Smooth muscle cell (in vitro differentiated cells): ENCODE measurements at regions not wholly inside any gene's neighbourhood (a gene's known extent, or its start where the extent isn't known, plus 50 kb on each side); places are given as distances from the start of the nearest gene placed in this dataset.

Experiments
- DNase-seq: peaks from one replicate; lab custom pipeline; 2025; ENCODE audit not compliant: unreplicated experiment; lab: John Stamatoyannopoulos, UW
- H2AFZ ChIP-seq: fragments of 200-600 bp; sonication (generic); 2 replicates; pipeline ENCODE4 v1.6.0; 2016; ENCODE audit warnings: antibody characterized with exemption, low read depth, mild to moderate bottlenecking
- H3F3A ChIP-seq: fragments of 200-600 bp; sonication (generic); 2 replicates; pipeline ENCODE4 v1.6.0; 2017; ENCODE audit warnings: antibody characterized with exemption, low read depth
- H3K27ac ChIP-seq: fragments of 200-600 bp; sonication (generic); 2 replicates; pipeline ENCODE4 v1.5.1; 2016; ENCODE audit warnings: low read depth, mild to moderate bottlenecking
- H3K27me3 ChIP-seq: fragments of 200-600 bp; sonication (generic); 2 replicates; pipeline ENCODE4 v1.6.1; 2016; ENCODE audit warnings: low read depth, mild to moderate bottlenecking
- H3K36me3 ChIP-seq: fragments of 200-600 bp; sonication (generic); 2 replicates; pipeline ENCODE4 v1.5.1; 2016; ENCODE audit warnings: low read depth
- H3K4me1 ChIP-seq: fragments of 200-600 bp; sonication (generic); 2 replicates; pipeline ENCODE4 v1.5.1; 2016; ENCODE audit warnings: low read depth
- H3K4me2 ChIP-seq: fragments of 200-600 bp; sonication (generic); 2 replicates; pipeline ENCODE4 v1.6.0; 2016; ENCODE audit warnings: mild to moderate bottlenecking
- H3K4me3 ChIP-seq: fragments of 200-600 bp; sonication (generic); 2 replicates; pipeline ENCODE4 v1.5.1; 2016; ENCODE audit warnings: mild to moderate bottlenecking
- H3K79me2 ChIP-seq: fragments of 200-600 bp; sonication (generic); 2 replicates; pipeline ENCODE4 v1.6.0; 2016; ENCODE audit warnings: low read depth, mild to moderate bottlenecking
- H3K9ac ChIP-seq: fragments of 200-600 bp; sonication (generic); 2 replicates; pipeline ENCODE4 v1.6.0; 2016; ENCODE audit warnings: low read depth
- H3K9me3 ChIP-seq: fragments of 200-600 bp; sonication (generic); replicated peaks from 2 replicates; pipeline ENCODE4 v1.5.1; 2016; ENCODE audit warnings: low read depth
- H4K20me1 ChIP-seq: fragments of 200-600 bp; sonication (generic); 2 replicates; pipeline ENCODE4 v1.6.0; 2016; ENCODE audit warnings: low read depth
- CTCF ChIP-seq: fragments of 200-600 bp; sonication (generic); IDR thresholded peaks from 2 replicates; pipeline ENCODE4 v1.5.1; 2017; ENCODE audit warnings: borderline replicate concordance, mild to moderate bottlenecking, antibody characterized with exemption; ENCODE audit not compliant: insufficient read depth, poor library complexity, severe bottlenecking
- WGBS: methylation state at CpG from one replicate; pipeline ENCODE4 v1.1.7; 2016; ENCODE audit warnings: low lambda C conversion rate; 5-methylcytosine and 5-hydroxymethylcytosine counted together

GRCh38 chr18:22314001-22314400 lies 103.7 kb downstream of the CTAGE1 start:
- H3K27ac ChIP-seq, result peak overlapping the region; percentile 94
- H4K20me1 ChIP-seq, result no peaks in the 10 kb centered on the region
- no peak overlapping the region for H2AFZ ChIP-seq
- peak overlapping the region; percentile 72 for H3K4me2 ChIP-seq
- H3K9ac ChIP-seq, result peak overlapping the region; percentile 78
- WGBS, result 44% methylated on average over 6 of the region's 6 CpGs
- H3K36me3 ChIP-seq, result no peaks in the 10 kb centered on the region
- DNase-seq, result no peak
- no peaks in the 10 kb centered on the region for H3K79me2 ChIP-seq
- H3K27me3 ChIP-seq, result no peaks in the 10 kb centered on the region
- no peak overlapping the region for H3K4me3 ChIP-seq
- H3K9me3 ChIP-seq, result no peaks in the 10 kb centered on the region
- H3K4me1 ChIP-seq, result peaks cover 7% of the 10 kb centered on the region
- no peak for TF ChIP-seq CTCF
- peaks cover 24% of the 10 kb centered on the region for H3F3A ChIP-seq

GRCh38 chr18:22311301-22311700 lies 106.4 kb downstream of the CTAGE1 start:
- no peak for DNase-seq

GRCh38 chr18:22309191-22309590 lies 108.5 kb downstream of the CTAGE1 start:
- H3K9me3 ChIP-seq, result no peaks in the 10 kb centered on the region
- H3K27me3 ChIP-seq, result no peaks in the 10 kb centered on the region
- no peaks in the 10 kb centered on the region for H4K20me1 ChIP-seq
- no peaks in the 10 kb centered on the region for H3K36me3 ChIP-seq
- no peaks in the 10 kb centered on the region for H3K79me2 ChIP-seq
- no peak overlapping the region for H3K9ac ChIP-seq
- H2AFZ ChIP-seq, result peak overlapping the region; percentile 49
- no peak for DNase-seq
- no peaks in the 10 kb centered on the region for H3K4me1 ChIP-seq
- peak overlapping the region; percentile 61 for H3K27ac ChIP-seq
- TF ChIP-seq CTCF, result no peak
- H3K4me2 ChIP-seq, result peak overlapping the region; percentile 50
- WGBS, result 31% methylated on average over 5 of the region's 5 CpGs
- H3F3A ChIP-seq, result peaks cover 7% of the 10 kb centered on the region
- H3K4me3 ChIP-seq, result no peak overlapping the region

More at GRCh38 chr18:22311301-22311700, 106.4 kb downstream of the CTAGE1 start:
- H3K27me3 ChIP-seq, result no peaks in the 10 kb centered on the region
- no peak overlapping the region for H3K4me3 ChIP-seq
- no peaks in the 10 kb centered on the region for H4K20me1 ChIP-seq
- 71% methylated on average over 5 of the region's 5 CpGs for WGBS
- H3K79me2 ChIP-seq, result no peaks in the 10 kb centered on the region
- H3F3A ChIP-seq, result peaks cover 15% of the 10 kb centered on the region
- H3K9ac ChIP-seq, result no peak overlapping the region
- no peaks in the 10 kb centered on the region for H3K9me3 ChIP-seq
- H2AFZ ChIP-seq, result no peak overlapping the region
- no peak overlapping the region for H3K4me2 ChIP-seq
- no peak overlapping the region for H3K27ac ChIP-seq
- H3K36me3 ChIP-seq, result no peaks in the 10 kb centered on the region
- H3K4me1 ChIP-seq, result no peaks in the 10 kb centered on the region
- no peak for TF ChIP-seq CTCF

- no peaks in the 10 kb centered on the region for H3K79me2 ChIP-seq
- no peaks in the 10 kb centered on the region for H3F3A ChIP-seq
- no peaks in the 10 kb centered on the region for H3K36me3 ChIP-seq
- H3K4me1 ChIP-seq, result no peaks in the 10 kb centered on the region
- H3K4me2 ChIP-seq, result no peak overlapping the region
- H3K27ac ChIP-seq, result no peak overlapping the region
- no peak overlapping the region for H3K4me3 ChIP-seq
- DNase-seq, result no peak
- no peaks in the 10 kb centered on the region for H3K27me3 ChIP-seq
- H3K9ac ChIP-seq, result no peak overlapping the region
- H3K9me3 ChIP-seq, result no peaks in the 10 kb centered on the region
- H4K20me1 ChIP-seq, result no peaks in the 10 kb centered on the region
- TF ChIP-seq CTCF, result no peak
- H2AFZ ChIP-seq, result no peak overlapping the region
- WGBS, result 90% methylated on average over 2 of the region's 2 CpGs
Measured at GRCh38 chr18:22307528-22307927, 110.2 kb downstream of the CTAGE1 start.
